HCT116 (cell line): ENCODE measurements at regions not wholly inside any gene's neighbourhood (a gene's known extent, or its start where the extent isn't known, plus 50 kb on each side); places are given as distances from the start of the nearest gene placed in this dataset.

Experiments used
- ATAC-seq: fragments of 200-7000 bp; cut with Tn5 transposase; 2 replicates; pipeline ENCODE4 v1.9.1; 2020; ENCODE audit warnings: mild to moderate bottlenecking, moderate library complexity
- BruUV-seq: library from RNA; stranded (reverse); fragments of 400-500 nt; replicated peaks from 2 replicates; lab custom pipeline; 2021; lab: Mats Ljungman, UMichigan
- CTCF ChIA-PET: fragments of 300-600 bp; sonication (Branson Sonifier 250); formaldehyde crosslinking; loops from one replicate; lab custom pipeline; 2021; ENCODE audit warnings: antibody characterized with exemption; lab: Charles Lee
- POLR2A ChIA-PET: fragments of 300-600, 350-600 bp; sonication (Branson Sonifier 250); formaldehyde crosslinking; loops from one replicate; lab custom pipeline; 2021; ENCODE audit warnings: antibody characterized with exemption; lab: Charles Lee
- RAD21 ChIA-PET, 2 experiments: fragments of 300-600 bp; sonication (Branson Sonifier 250); formaldehyde crosslinking; loops; one replicate each; lab custom pipeline; 2023; ENCODE audit warnings: low total read pairs in 2 of 2; ENCODE audit not compliant: uncharacterized antibody in 2 of 2, unreplicated experiment in 2 of 2, low non-redundant PET in 1 of 2; lab: Charles Lee
- DNase-seq: peaks from one replicate; pipeline ENCODE4 v3.0.0-alpha.2; 2010; ENCODE audit warnings: low read depth, low spot score
- H2AFZ ChIP-seq: fragments of 200-600 bp; shearing (Covaris generic), sonication (generic); 2 replicates; pipeline ENCODE4 v1.6.1; 2017; ENCODE audit warnings: low read depth, mixed run types, mixed read lengths, antibody characterized with exemption, low read length; ENCODE audit not compliant: poor library complexity, severe bottlenecking
- H3K27ac ChIP-seq: 2 replicates; pipeline ENCODE4 v1.5.1; 2012; ENCODE audit warnings: low read depth, low read length
- H3K27me3 ChIP-seq: fragments of 200-600 bp; sonication (generic); 2 replicates; pipeline ENCODE4 v1.6.1; 2016; ENCODE audit warnings: mixed run types, low read length, mixed read lengths; ENCODE audit not compliant: insufficient read depth
- H3K36me3 ChIP-seq, 2 experiments: fragments of 200-500 bp in 1 of 2; fragments of 200-600 bp in 1 of 2; sonication (Bioruptor generic) in 1 of 2; sonication (generic) in 1 of 2; 2 replicates each; pipeline versions ENCODE4 v1.5.1 to v1.6.1; 2014 to 2016; ENCODE audit warnings: low read length in 2 of 2, inconsistent platforms in 1 of 2, mixed read lengths in 1 of 2, mixed run types in 1 of 2; ENCODE audit not compliant: insufficient read depth in 2 of 2, control insufficient read depth in 1 of 2
- H3K4me1 ChIP-seq, 2 experiments: fragments of 200-600 bp in 1 of 2; sonication (generic) in 1 of 2; 2 replicates each; pipeline versions ENCODE4 v1.5.1 to v1.6.1; 2012 to 2017; ENCODE audit warnings: low read length in 2 of 2, inconsistent platforms in 1 of 2, mild to moderate bottlenecking in 1 of 2, mixed read lengths in 1 of 2, mixed run types in 1 of 2, moderate library complexity in 1 of 2; ENCODE audit not compliant: insufficient read depth in 2 of 2, control insufficient read depth in 1 of 2
- H3K4me2 ChIP-seq: fragments of 200-600 bp; sonication (generic); 2 replicates; pipeline ENCODE4 v1.6.1; 2017; ENCODE audit warnings: mixed run types, low read length, mixed read lengths
- H3K4me3 ChIP-seq, 2 experiments: fragments of 200-600 bp in 1 of 2; sonication (generic) in 1 of 2; replicated peaks in 1 of 2; 2 replicates each; pipeline ENCODE4 v1.5.1; 2011 to 2016; ENCODE audit warnings: low read length in 2 of 2, control low read depth in 1 of 2, low read depth in 1 of 2, mild to moderate bottlenecking in 1 of 2, mixed read lengths in 1 of 2, mixed run types in 1 of 2
- H3K79me2 ChIP-seq: fragments of 200-600 bp; sonication (generic); 2 replicates; pipeline ENCODE4 v1.6.1; 2017; ENCODE audit warnings: mild to moderate bottlenecking, mixed run types, low read length, moderate library complexity, mixed read lengths; ENCODE audit not compliant: insufficient read depth
- H3K9ac ChIP-seq: fragments of 200-600 bp; sonication (generic); 2 replicates; pipeline ENCODE4 v1.6.1; 2016; ENCODE audit warnings: low read length, mixed read lengths
- H3K9me2 ChIP-seq: fragments of 200-600 bp; sonication (generic), shearing (Covaris generic); 2 replicates; pipeline ENCODE4 v1.6.1; 2017; ENCODE audit warnings: mixed run types, mild to moderate bottlenecking, moderate library complexity; ENCODE audit not compliant: insufficient read depth
- H3K9me3 ChIP-seq, 2 experiments: fragments of 200-500 bp in 1 of 2; fragments of 200-600 bp in 1 of 2; sonication (Bioruptor generic) in 1 of 2; sonication (generic) in 1 of 2; 2 replicates each; pipeline ENCODE4 v1.6.1; 2014 to 2017; ENCODE audit warnings: low read length in 2 of 2, mixed read lengths in 2 of 2, inconsistent platforms in 1 of 2, low read depth in 1 of 2, mild to moderate bottlenecking in 1 of 2, mixed run types in 1 of 2, moderate library complexity in 1 of 2; ENCODE audit not compliant: control insufficient read depth in 1 of 2, insufficient read depth in 1 of 2
- H4K20me1 ChIP-seq: fragments of 200-600 bp; sonication (generic), shearing (Covaris generic); 2 replicates; pipeline ENCODE4 v1.6.1; 2017; ENCODE audit warnings: mixed run types, mild to moderate bottlenecking, moderate library complexity; ENCODE audit not compliant: insufficient read depth
- ATF3 ChIP-seq: IDR thresholded peaks from 2 replicates; pipeline ENCODE4 v1.6.1; 2012
- ELF1 ChIP-seq: IDR thresholded peaks from 2 replicates; pipeline ENCODE4 v1.6.1; 2012; ENCODE audit warnings: low read depth, borderline replicate concordance
- EZH2 ChIP-seq: fragments of 200-600 bp; sonication (generic); IDR thresholded peaks from 2 replicates; pipeline ENCODE4 v1.6.1; 2017; ENCODE audit warnings: antibody characterized with exemption, mixed run types
- EZH2phosphoT487 ChIP-seq: fragments of 200-600 bp; IDR thresholded peaks from 2 replicates; pipeline ENCODE4 v1.6.1; 2018; ENCODE audit warnings: antibody characterized with exemption, borderline replicate concordance
- FOSL1 ChIP-seq: IDR thresholded peaks from 2 replicates; pipeline ENCODE4 v1.6.1; 2012; ENCODE audit warnings: low read depth
- JUND ChIP-seq: IDR thresholded peaks from 2 replicates; pipeline ENCODE4 v1.6.1; 2012
- POLR2AphosphoS5 ChIP-seq: IDR thresholded peaks from 2 replicates; pipeline ENCODE4 v1.6.1; 2011; ENCODE audit warnings: mild to moderate bottlenecking, low read depth, low read length, moderate library complexity
- REST ChIP-seq: IDR thresholded peaks from 2 replicates; pipeline ENCODE4 v1.6.1; 2012; ENCODE audit warnings: low read depth
- YY1 ChIP-seq: IDR thresholded peaks from 2 replicates; pipeline ENCODE4 v1.6.1; 2011; ENCODE audit warnings: low read length, low read depth, moderate library complexity, mild to moderate bottlenecking; ENCODE audit not compliant: insufficient replicate concordance; ENCODE audit errors: extremely low read depth
- intact Hi-C: fragments of 100-400 bp; cut with micrococcal nuclease; formaldehyde crosslinking; loops from 2 replicates; pipeline ENCODE4 v1.10.0; 2022
- TF ChIP-seq, protein P1 (sequence below): IDR thresholded peaks from 2 replicates; pipeline ENCODE4 v1.6.1; 2011; ENCODE audit warnings: mild to moderate bottlenecking, low read length, moderate library complexity; ENCODE audit not compliant: insufficient replicate concordance; ENCODE audit errors: extremely low read depth

DNA sequence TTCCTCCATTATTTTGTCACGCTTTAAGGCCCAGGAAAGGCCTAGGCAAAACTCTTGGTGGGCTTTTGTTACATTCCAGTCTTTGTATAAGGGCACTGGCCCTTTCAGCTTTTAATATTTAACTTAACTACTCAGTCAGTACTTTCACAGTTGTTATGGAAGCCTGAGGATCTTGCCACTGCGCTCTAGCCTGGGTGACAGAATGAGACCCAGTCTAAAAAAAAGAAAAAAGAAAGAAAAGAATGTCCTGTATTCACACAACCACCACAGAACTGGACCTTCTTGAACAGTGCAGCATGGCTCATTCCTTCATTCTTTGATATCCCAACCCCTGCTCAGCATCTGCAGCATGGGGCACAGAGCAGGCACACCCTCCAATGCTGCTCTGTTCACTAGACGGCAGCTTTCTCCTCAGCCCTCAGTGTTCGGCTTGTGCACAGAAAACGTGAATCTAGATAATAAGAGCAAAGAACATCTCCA, 59.6 kb upstream of the EPCAM start:
- Histone ChIP-seq H3K27me3 (no peaks in the 10 kb centered on the region), H2AFZ (no peak overlapping the region), H3K4me1 (peaks cover 16 to 20% of the 10 kb centered on the region in 2 experiments; a peak in 3 of 4 replicates), H4K20me1 (no peaks in the 10 kb centered on the region), H3K79me2 (no peaks in the 10 kb centered on the region), H3K27ac (no peak overlapping the region), H3K4me2 (no peak overlapping the region), H3K9me3 (no peaks in the 10 kb centered on the region), H3K9ac (no peak overlapping the region), H3K36me3 (no peaks in the 10 kb centered on the region), H3K9me2 (no peaks in the 10 kb centered on the region), H3K4me3 (no peak overlapping the region)
- no peak for ATAC-seq
- ChIA-PET RAD21 (no interaction called here), POLR2A (no interaction called here), CTCF (no interaction called here)
- DNase-seq = no peak
- intact Hi-C loops = no loop called here
- no TSS peak for BruUV-seq
- no peak for TF ChIP-seq FOSL1
- no peak for TF ChIP-seq YY1
- no peak for TF ChIP-seq ELF1
- TF ChIP-seq EZH2phosphoT487 = no peak
- no peak for TF ChIP-seq REST
- TF ChIP-seq, protein P1, sequence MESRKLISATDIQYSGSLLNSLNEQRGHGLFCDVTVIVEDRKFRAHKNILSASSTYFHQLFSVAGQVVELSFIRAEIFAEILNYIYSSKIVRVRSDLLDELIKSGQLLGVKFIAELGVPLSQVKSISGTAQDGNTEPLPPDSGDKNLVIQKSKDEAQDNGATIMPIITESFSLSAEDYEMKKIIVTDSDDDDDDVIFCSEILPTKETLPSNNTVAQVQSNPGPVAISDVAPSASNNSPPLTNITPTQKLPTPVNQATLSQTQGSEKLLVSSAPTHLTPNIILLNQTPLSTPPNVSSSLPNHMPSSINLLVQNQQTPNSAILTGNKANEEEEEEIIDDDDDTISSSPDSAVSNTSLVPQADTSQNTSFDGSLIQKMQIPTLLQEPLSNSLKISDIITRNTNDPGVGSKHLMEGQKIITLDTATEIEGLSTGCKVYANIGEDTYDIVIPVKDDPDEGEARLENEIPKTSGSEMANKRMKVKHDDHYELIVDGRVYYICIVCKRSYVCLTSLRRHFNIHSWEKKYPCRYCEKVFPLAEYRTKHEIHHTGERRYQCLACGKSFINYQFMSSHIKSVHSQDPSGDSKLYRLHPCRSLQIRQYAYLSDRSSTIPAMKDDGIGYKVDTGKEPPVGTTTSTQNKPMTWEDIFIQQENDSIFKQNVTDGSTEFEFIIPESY = no peak
- TF ChIP-seq POLR2AphosphoS5 = no peak
- TF ChIP-seq EZH2 = no peak
- TF ChIP-seq JUND = no peak
- TF ChIP-seq ATF3 = no peak
